IMR-90 (cell line): ENCODE measurements at regions not wholly inside any gene's neighbourhood (a gene's known extent, or its start where the extent isn't known, plus 50 kb on each side); places are given as distances from the start of the nearest gene placed in this dataset.

Experiments used
- ATAC-seq: fragments of 200-7000 bp; cut with Tn5 transposase; 2 replicates; pipeline ENCODE4 v1.9.1; 2020; ENCODE audit warnings: low read depth, mild to moderate bottlenecking, moderate library complexity
- BruUV-seq: library from RNA; stranded (reverse); fragments of 400-500 nt; replicated peaks from 2 replicates; lab custom pipeline; 2021; lab: Mats Ljungman, UMichigan
- CTCF ChIA-PET: fragments of 300-600 bp; formaldehyde crosslinking; extraction: SDS; loops from one replicate; lab custom pipeline; 2021; ENCODE audit warnings: antibody characterized with exemption; lab: Yijun Ruan, JAX
- POLR2A ChIA-PET: fragments of 300-600 bp; sonication (Branson Sonifier 250); formaldehyde crosslinking; loops from one replicate; lab custom pipeline; 2022; ENCODE audit warnings: antibody characterized with exemption; ENCODE audit not compliant: unreplicated experiment; lab: Charles Lee
- DNase-seq: peaks from one replicate; pipeline ENCODE4 v3.0.0; 2013
- H2AFZ ChIP-seq: replicated peaks from 2 replicates; pipeline ENCODE3; 2013; ENCODE audit warnings: low read length, mild to moderate bottlenecking; ENCODE audit not compliant: poor library complexity
- H2AK5ac ChIP-seq: 2 replicates; pipeline ENCODE4 v1.6.1; 2013; ENCODE audit warnings: low read depth, low read length, inconsistent platforms
- H2AK9ac ChIP-seq: replicated peaks from 2 replicates; pipeline ENCODE3; 2013; ENCODE audit warnings: mild to moderate bottlenecking, low read depth, low read length, moderate library complexity; ENCODE audit not compliant: poor library complexity
- H2BK120ac ChIP-seq: 2 replicates; pipeline ENCODE4 v1.6.1; 2013; ENCODE audit warnings: low read depth, low read length, inconsistent platforms
- H2BK15ac ChIP-seq: 3 replicates; pipeline ENCODE4 v1.6.1; 2013; ENCODE audit warnings: low read depth, low read length, inconsistent platforms
- H2BK20ac ChIP-seq: 2 replicates; pipeline ENCODE4 v1.6.1; 2013; ENCODE audit warnings: low read depth, mild to moderate bottlenecking, inconsistent platforms, low read length, moderate library complexity
- H2BK5ac ChIP-seq: 2 replicates; pipeline ENCODE4 v1.6.1; 2013; ENCODE audit warnings: mild to moderate bottlenecking, low read depth, low read length, inconsistent platforms; ENCODE audit not compliant: poor library complexity, severe bottlenecking
- H3K14ac ChIP-seq: replicated peaks from 2 replicates; pipeline ENCODE4 v1.6.1; 2013; ENCODE audit warnings: low read depth, low read length, inconsistent platforms
- H3K18ac ChIP-seq: 2 replicates; pipeline ENCODE4 v1.6.1; 2013; ENCODE audit warnings: low read depth, low read length, control low read depth
- H3K23ac ChIP-seq: 2 replicates; pipeline ENCODE4 v1.6.1; 2013; ENCODE audit warnings: low read depth, low read length, inconsistent platforms
- H3K27ac ChIP-seq: 2 replicates; pipeline ENCODE4 v1.5.1; 2013; ENCODE audit warnings: mild to moderate bottlenecking, control low read depth, low read length; ENCODE audit not compliant: insufficient read depth
- H3K27me3 ChIP-seq: 2 replicates; pipeline ENCODE4 v1.6.1; 2013; ENCODE audit warnings: low read length; ENCODE audit not compliant: control insufficient read depth, insufficient read depth
- H3K36me3 ChIP-seq: 2 replicates; pipeline ENCODE4 v1.6.1; 2013; ENCODE audit warnings: low read length, mixed read lengths; ENCODE audit not compliant: control insufficient read depth, insufficient read depth
- H3K4ac ChIP-seq: 2 replicates; pipeline ENCODE4 v1.6.1; 2013; ENCODE audit warnings: low read depth, low read length, inconsistent platforms
- H3K4me1 ChIP-seq: 2 replicates; pipeline ENCODE4 v1.6.1; 2013; ENCODE audit warnings: low read length, mixed read lengths; ENCODE audit not compliant: control insufficient read depth, insufficient read depth
- H3K4me2 ChIP-seq: 2 replicates; pipeline ENCODE4 v1.6.1; 2013; ENCODE audit warnings: low read depth, mild to moderate bottlenecking, control low read depth, low read length, moderate library complexity
- H3K4me3 ChIP-seq: 2 replicates; pipeline ENCODE4 v1.5.1; 2013; ENCODE audit warnings: low read depth, mild to moderate bottlenecking, control low read depth, low read length, moderate library complexity; ENCODE audit not compliant: insufficient read depth
- H3K56ac ChIP-seq: 2 replicates; pipeline ENCODE4 v1.6.1; 2013; ENCODE audit warnings: low read length, inconsistent platforms; ENCODE audit not compliant: insufficient read depth; ENCODE audit errors: extremely low read depth
- H3K79me1 ChIP-seq, 2 experiments: 2 replicates each; pipeline ENCODE4 v1.6.1; 2013; ENCODE audit warnings: low read length in 2 of 2, inconsistent platforms in 1 of 2, low read depth in 1 of 2
- H3K9ac ChIP-seq: 2 replicates; pipeline ENCODE4 v1.6.1; 2013; ENCODE audit warnings: low read depth, low read length, control low read depth
- H3K9me1 ChIP-seq: 2 replicates; pipeline ENCODE4 v1.6.1; 2013; ENCODE audit warnings: low read length, inconsistent platforms; ENCODE audit not compliant: insufficient read depth
- H3K9me3 ChIP-seq: 2 replicates; pipeline ENCODE4 v1.6.1; 2013; ENCODE audit warnings: low read length; ENCODE audit not compliant: control insufficient read depth, insufficient read depth
- H4K20me1 ChIP-seq: 2 replicates; pipeline ENCODE4 v1.6.1; 2013; ENCODE audit warnings: low read length, inconsistent platforms; ENCODE audit not compliant: insufficient read depth
- H4K5ac ChIP-seq: 2 replicates; pipeline ENCODE4 v1.6.1; 2013; ENCODE audit warnings: mild to moderate bottlenecking, low read depth, low read length, control low read depth
- H4K8ac ChIP-seq, 2 experiments: 2 replicates each; pipeline ENCODE4 v1.6.1; 2013; ENCODE audit warnings: low read depth in 2 of 2, low read length in 2 of 2, control low read depth in 1 of 2, inconsistent platforms in 1 of 2
- H4K91ac ChIP-seq: 2 replicates; pipeline ENCODE4 v1.6.1; 2013; ENCODE audit warnings: low read depth, low read length, inconsistent platforms; ENCODE audit not compliant: insufficient read depth
- CHD1 ChIP-seq: IDR thresholded peaks from 2 replicates; pipeline ENCODE4 v1.6.1; 2012; ENCODE audit warnings: low read depth, low read length, improper control_type of control experiment
- CTCF ChIP-seq: conservative IDR thresholded peaks from 2 replicates; pipeline ENCODE4 v1.5.1; 2012; ENCODE audit warnings: mild to moderate bottlenecking, low read depth, low read length, improper control_type of control experiment
- MAZ ChIP-seq: IDR thresholded peaks from 2 replicates; pipeline ENCODE4 v1.6.1; 2012; ENCODE audit warnings: low read depth, mild to moderate bottlenecking, low read length, improper control_type of control experiment, moderate library complexity, borderline replicate concordance
- RFX5 ChIP-seq: IDR thresholded peaks from 2 replicates; pipeline ENCODE4 v1.8.0; 2012; ENCODE audit warnings: low read depth, mild to moderate bottlenecking, low read length, moderate library complexity
- SMC3 ChIP-seq: fragments of 150-350 bp; IDR thresholded peaks from 2 replicates; pipeline ENCODE4 v1.6.1; 2016; ENCODE audit warnings: low read depth, mild to moderate bottlenecking, antibody characterized with exemption, low read length, moderate library complexity
- WGBS, 2 experiments: methylation state at CpG; one replicate each; pipeline versions ENCODE4 v1.1.5 to v1.1.7; 2013; ENCODE audit warnings: missing lambda C conversion rate in 2 of 2; ENCODE audit not compliant: insufficient read length in 1 of 2; ENCODE audit errors: extremely low coverage in 2 of 2; 5-methylcytosine and 5-hydroxymethylcytosine counted together
- dilution Hi-C: fragments of 300-500 bp; cut with HindIII; formaldehyde crosslinking; loops from one replicate; pipeline ENCODE4 v1.14.3; 2018; ENCODE audit warnings: low sequenced_read_pairs; ENCODE audit not compliant: unreplicated experiment
- in situ Hi-C: fragments of 300-500 bp; cut with MboI; formaldehyde crosslinking; loops from 3 replicates; pipeline ENCODE4 v1.14.3; 2019; ENCODE audit warnings: low sequenced_read_pairs, inconsistent platforms, mixed read lengths
- intact Hi-C: fragments of 100-400 bp; cut with micrococcal nuclease; formaldehyde crosslinking; loops from 2 replicates; pipeline ENCODE4 v1.10.0; 2022

DNA sequence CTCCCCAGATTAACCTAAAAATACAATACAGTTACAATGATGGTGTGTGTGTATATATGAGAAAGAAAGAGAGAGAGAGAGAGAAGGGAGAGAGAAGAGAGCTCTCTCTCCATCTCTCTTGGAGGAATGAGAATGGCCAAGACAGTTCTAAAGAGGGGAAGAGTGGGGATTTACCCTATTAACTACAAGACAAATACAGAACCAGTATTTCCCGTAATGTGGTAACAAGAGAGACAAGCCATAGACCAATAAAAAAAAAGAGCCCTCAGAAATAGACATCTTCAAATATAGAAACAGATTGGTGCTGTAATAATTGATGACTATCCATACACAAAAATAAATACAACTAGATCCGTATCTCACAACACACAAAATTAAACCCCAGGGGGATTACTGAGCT, 87.0 kb downstream of the NSMCE3 start:
- BruUV-seq, result no TSS peak
- in situ Hi-C loops, result no loop called here
- Histone ChIP-seq H3K23ac (no peak overlapping the region), H4K91ac (no peak overlapping the region), H4K5ac (no peak overlapping the region), H3K4me3 (no peak overlapping the region), H3K27me3 (peaks cover 3% of the 10 kb centered on the region; the same call in 1 of the 2 replicates), H4K8ac (no peak overlapping the region), H2BK5ac (no peak overlapping the region), H2AK9ac (no peak overlapping the region), H3K4me2 (no peak overlapping the region), H3K36me3 (no peaks in the 10 kb centered on the region), H3K9ac (no peak overlapping the region), H3K79me1 (no peaks in the 10 kb centered on the region), H3K14ac (no peak overlapping the region), H4K20me1 (no peaks in the 10 kb centered on the region), H3K9me1 (no peaks in the 10 kb centered on the region), H2BK15ac (no peak overlapping the region), H2BK20ac (no peak overlapping the region), H3K27ac (no peak overlapping the region), H2AFZ (no peak overlapping the region), H2AK5ac (no peak overlapping the region), H2BK120ac (no peak overlapping the region), H3K4me1 (no peaks in the 10 kb centered on the region), H3K56ac (no peak overlapping the region), H3K4ac (no peak overlapping the region), H3K9me3 (no peaks in the 10 kb centered on the region), H3K18ac (no peak overlapping the region)
- no peak for ATAC-seq
- CTCF ChIA-PET, result no interaction called here
- dilution Hi-C loops, result no loop called here
- intact Hi-C loops, result no loop called here
- no CpG with 5 or more reads among the region's 2 CpGs for WGBS, 2 experiments
- TF ChIP-seq CHD1 (no peak), RFX5 (no peak), CTCF (no peak), MAZ (no peak), SMC3 (no peak)
- no peak for DNase-seq
- POLR2A ChIA-PET, result no interaction called here
